SU-DHL-6 (cell line): ENCODE measurements at regions not wholly inside any gene's neighbourhood (a gene's known extent, or its start where the extent isn't known, plus 50 kb on each side); places are given as distances from the start of the nearest gene placed in this dataset.

Source experiments
- H2AFZ ChIP-seq: fragments of 200-600 bp; sonication (generic); 2 replicates; pipeline ENCODE4 v1.6.1; 2014; ENCODE audit warnings: low read depth, mild to moderate bottlenecking, moderate library complexity, mixed read lengths, antibody characterized with exemption, low read length; ENCODE audit not compliant: severe bottlenecking
- H3F3A ChIP-seq: fragments of 200-600 bp; shearing (Covaris generic); 2 replicates; pipeline ENCODE4 v1.6.0; 2016; ENCODE audit warnings: antibody characterized with exemption, mild to moderate bottlenecking; ENCODE audit not compliant: insufficient read depth
- H3K27ac ChIP-seq: fragments of 200-600 bp; sonication (generic); 2 replicates; pipeline ENCODE4 v1.5.1; 2016; ENCODE audit warnings: low read depth, mild to moderate bottlenecking, low read length, moderate library complexity, mixed read lengths
- H3K27me3 ChIP-seq: fragments of 200-600 bp; sonication (generic), shearing (Covaris generic); 2 replicates; pipeline ENCODE4 v1.6.0; 2014; ENCODE audit warnings: mild to moderate bottlenecking, low read length
- H3K36me3 ChIP-seq: fragments of 200-600 bp; sonication (generic); 2 replicates; pipeline ENCODE4 v1.6.1; 2014; ENCODE audit warnings: mild to moderate bottlenecking, low read length, mixed read lengths
- H3K4me2 ChIP-seq: fragments of 300-600, 200-600 bp; shearing (Covaris generic), sonication (generic); 2 replicates; pipeline ENCODE4 v1.6.0; 2014; ENCODE audit warnings: low read length, low read depth, mild to moderate bottlenecking; ENCODE audit not compliant: poor library complexity, severe bottlenecking
- H3K4me3 ChIP-seq: fragments of 200-600 bp; sonication (generic); 2 replicates; pipeline ENCODE4 v1.5.1; 2014; ENCODE audit warnings: antibody characterized with exemption, low read length, mild to moderate bottlenecking, mixed read lengths; ENCODE audit not compliant: insufficient read depth, poor library complexity, severe bottlenecking
- H3K79me2 ChIP-seq: fragments of 200-600 bp; sonication (generic); 2 replicates; pipeline ENCODE4 v1.6.1; 2014; ENCODE audit warnings: mild to moderate bottlenecking, low read length, moderate library complexity; ENCODE audit not compliant: insufficient read depth
- H3K9ac ChIP-seq: fragments of 200-600 bp; sonication (generic); 2 replicates; pipeline ENCODE4 v1.7.0; 2014; ENCODE audit warnings: mild to moderate bottlenecking, low read length
- H3K9me2 ChIP-seq: fragments of 200-600 bp; sonication (generic); replicated peaks from 2 replicates; pipeline ENCODE4 v1.6.1; 2014; ENCODE audit warnings: low read length; ENCODE audit not compliant: insufficient read depth
- H3K9me3 ChIP-seq: fragments of 200-600 bp; sonication (generic); 2 replicates; pipeline ENCODE4 v1.6.1; 2014; ENCODE audit warnings: low read length, mixed read lengths; ENCODE audit not compliant: insufficient read depth
- H4K20me1 ChIP-seq: fragments of 200-600 bp; sonication (generic); 2 replicates; pipeline ENCODE4 v1.6.1; 2014; ENCODE audit warnings: low read depth, mild to moderate bottlenecking, antibody characterized with exemption, low read length, moderate library complexity, mixed read lengths
- EZH2phosphoT487 ChIP-seq: fragments of 200-600 bp; sonication (generic), shearing (Covaris generic); conservative IDR thresholded peaks from 2 replicates; pipeline ENCODE4 v1.6.1; 2018; ENCODE audit warnings: mild to moderate bottlenecking, antibody characterized with exemption, low read length, moderate library complexity, mixed read lengths
- TF ChIP-seq, protein P1 (sequence below): fragments of 200-600 bp; sonication (generic); IDR thresholded peaks from one replicate; pipeline ENCODE4 v1.5.1; 2017; ENCODE audit warnings: antibody characterized with exemption, mild to moderate bottlenecking, low read length, moderate library complexity; ENCODE audit not compliant: insufficient read depth, poor library complexity, severe bottlenecking

DNA sequence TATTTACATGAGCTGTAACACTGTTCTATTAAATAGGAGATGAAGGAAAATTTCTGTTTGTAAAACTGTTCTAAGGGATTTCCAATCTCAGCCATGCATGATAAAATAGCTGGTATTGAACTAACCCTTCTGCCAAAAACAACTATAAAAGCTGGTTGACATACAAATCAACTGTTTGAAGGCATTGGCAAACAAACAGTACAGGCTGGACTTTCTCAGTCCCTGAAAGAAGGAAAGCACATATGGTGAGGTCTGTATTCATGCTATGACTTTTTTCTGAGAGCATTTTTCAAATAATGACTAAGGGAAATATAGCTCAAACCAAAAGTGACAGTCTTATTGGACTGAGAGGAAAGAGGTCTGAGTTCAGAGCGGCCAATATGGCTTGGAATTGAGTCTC is 117.0 kb upstream of the CCDC54 start:
- Histone ChIP-seq H3K27me3 (no peaks in the 10 kb centered on the region), H3K9me3 (no peaks in the 10 kb centered on the region), H4K20me1 (no peaks in the 10 kb centered on the region), H3F3A (no peaks in the 10 kb centered on the region), H3K79me2 (no peaks in the 10 kb centered on the region), H3K4me2 (no peak overlapping the region), H3K9ac (no peak overlapping the region), H2AFZ (no peak overlapping the region), H3K4me3 (no peak overlapping the region), H3K36me3 (no peaks in the 10 kb centered on the region), H3K9me2 (no peaks in the 10 kb centered on the region), H3K27ac (no peak overlapping the region)
- no peak for TF ChIP-seq EZH2phosphoT487
- TF ChIP-seq, protein P1, sequence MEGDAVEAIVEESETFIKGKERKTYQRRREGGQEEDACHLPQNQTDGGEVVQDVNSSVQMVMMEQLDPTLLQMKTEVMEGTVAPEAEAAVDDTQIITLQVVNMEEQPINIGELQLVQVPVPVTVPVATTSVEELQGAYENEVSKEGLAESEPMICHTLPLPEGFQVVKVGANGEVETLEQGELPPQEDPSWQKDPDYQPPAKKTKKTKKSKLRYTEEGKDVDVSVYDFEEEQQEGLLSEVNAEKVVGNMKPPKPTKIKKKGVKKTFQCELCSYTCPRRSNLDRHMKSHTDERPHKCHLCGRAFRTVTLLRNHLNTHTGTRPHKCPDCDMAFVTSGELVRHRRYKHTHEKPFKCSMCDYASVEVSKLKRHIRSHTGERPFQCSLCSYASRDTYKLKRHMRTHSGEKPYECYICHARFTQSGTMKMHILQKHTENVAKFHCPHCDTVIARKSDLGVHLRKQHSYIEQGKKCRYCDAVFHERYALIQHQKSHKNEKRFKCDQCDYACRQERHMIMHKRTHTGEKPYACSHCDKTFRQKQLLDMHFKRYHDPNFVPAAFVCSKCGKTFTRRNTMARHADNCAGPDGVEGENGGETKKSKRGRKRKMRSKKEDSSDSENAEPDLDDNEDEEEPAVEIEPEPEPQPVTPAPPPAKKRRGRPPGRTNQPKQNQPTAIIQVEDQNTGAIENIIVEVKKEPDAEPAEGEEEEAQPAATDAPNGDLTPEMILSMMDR = no peak

DNA sequence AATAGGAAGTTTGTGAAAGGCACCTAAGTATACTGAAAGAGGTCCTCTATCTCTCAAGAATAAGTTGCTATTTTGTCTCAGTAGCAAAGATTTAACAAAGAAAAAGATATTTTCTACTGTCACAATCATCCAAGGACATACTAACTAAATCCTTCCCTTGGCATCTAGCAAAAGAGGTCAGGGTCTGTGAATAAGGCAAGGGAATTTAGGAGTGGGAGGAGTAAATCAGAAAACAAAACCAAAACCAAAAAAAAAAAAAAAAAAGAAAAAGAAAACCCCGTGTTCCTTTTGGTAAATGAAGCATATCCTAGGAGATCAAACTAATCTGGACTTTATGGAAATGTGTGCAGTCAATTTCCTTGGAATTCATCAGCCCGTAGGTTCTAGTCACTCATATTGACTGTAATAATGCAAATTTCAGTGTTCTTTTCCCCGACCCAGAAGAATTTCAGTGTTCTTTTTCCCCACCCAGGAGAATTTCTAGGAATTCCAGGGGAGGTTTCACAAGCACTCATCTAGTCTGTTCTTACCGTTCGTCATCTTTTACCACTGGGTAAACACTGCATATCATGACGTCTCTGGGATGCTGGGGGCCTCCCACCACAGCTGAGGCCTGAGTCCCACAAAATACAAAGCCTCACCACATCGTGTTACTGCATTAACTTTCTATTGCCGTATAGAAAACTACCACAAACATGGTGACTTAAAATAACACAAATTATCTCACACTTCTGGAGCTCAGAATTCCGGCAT is 113.8 kb upstream of the CCDC54 start:
- Histone ChIP-seq H3F3A (no peaks in the 10 kb centered on the region), H3K4me3 (no peak overlapping the region), H3K27me3 (no peaks in the 10 kb centered on the region), H3K9me3 (no peaks in the 10 kb centered on the region), H3K79me2 (no peaks in the 10 kb centered on the region), H3K27ac (no peak overlapping the region), H3K9ac (no peak overlapping the region), H3K4me2 (no peak overlapping the region), H3K36me3 (no peaks in the 10 kb centered on the region), H4K20me1 (no peaks in the 10 kb centered on the region), H3K9me2 (no peaks in the 10 kb centered on the region), H2AFZ (no peak overlapping the region)
- no peak for TF ChIP-seq EZH2phosphoT487
- TF ChIP-seq, protein P1 = no peak

DNA sequence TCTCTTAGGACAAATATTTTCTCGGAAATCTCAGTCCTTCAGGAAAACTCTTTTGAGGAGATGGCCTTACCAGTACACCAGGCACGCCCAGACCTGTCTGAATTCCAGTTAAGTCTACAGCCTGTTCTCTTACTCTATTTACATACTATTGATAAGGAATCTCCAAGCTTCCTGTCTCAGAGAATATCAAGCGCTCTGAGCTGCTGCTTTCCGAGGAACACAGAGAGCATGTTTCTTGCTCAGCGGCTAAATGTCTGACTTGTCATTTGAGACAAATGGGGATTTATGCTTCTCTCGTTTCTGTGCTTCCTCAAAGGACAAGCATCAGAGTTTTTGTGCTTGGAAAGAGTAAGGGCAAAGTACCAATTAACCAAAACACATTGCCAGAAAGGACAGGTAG is 112.4 kb upstream of the CCDC54 start:
- no peak overlapping the region for H3K9ac ChIP-seq
- H3K36me3 ChIP-seq = no peaks in the 10 kb centered on the region
- no peak overlapping the region for H3K27ac ChIP-seq
- no peak overlapping the region for H3K4me2 ChIP-seq
- H3K79me2 ChIP-seq = no peaks in the 10 kb centered on the region
- H3K4me3 ChIP-seq = no peak overlapping the region
- H3F3A ChIP-seq = no peaks in the 10 kb centered on the region
- no peaks in the 10 kb centered on the region for H3K27me3 ChIP-seq
- H3K9me2 ChIP-seq = no peaks in the 10 kb centered on the region
- TF ChIP-seq EZH2phosphoT487 = no peak
- TF ChIP-seq, protein P1 = no peak
- no peak overlapping the region for H2AFZ ChIP-seq
- H3K9me3 ChIP-seq = no peaks in the 10 kb centered on the region
- H4K20me1 ChIP-seq = no peaks in the 10 kb centered on the region
